Frontal cortex (tissue), 3 donors: ENCODE measurements at regions not wholly inside any gene's neighbourhood (a gene's known extent, or its start where the extent isn't known, plus 50 kb on each side); places are given as distances from the start of the nearest gene placed in this dataset.

ENCODE experiments used
- DNase-seq, 2 donors: peaks; one replicate each; pipeline ENCODE4 v3.0.0; 2012; ENCODE audit warnings: low spot score in 2 of 2
- FAIRE-seq: peaks from 2 replicates; lab custom pipeline; 2012; peaks lifted over from hg19 to GRCh38; lab: Jason Lieb, UNC
- donor health status: control.
- donor health status: control.
- donor health status: control.

GRCh38 chr6:53974941-53975340 is 136.3 kb upstream of the MLIP start:
- no peak for FAIRE-seq
- no peak for DNase-seq

- DNase-seq (no peak), FAIRE-seq (no peak)
Measured at GRCh38 chr6:53975941-53976615, 135.2 kb upstream of the MLIP start.

- FAIRE-seq: no peak
- no peak for DNase-seq
Measured at GRCh38 chr6:53977551-53977950, 133.7 kb upstream of the MLIP start.

- peak in 1 of 2 donors; percentile 24 for DNase-seq
- peak; percentile 92 for FAIRE-seq
Measured at GRCh38 chr6:53979468-53980067, 131.7 kb upstream of the MLIP start.

- FAIRE-seq (no peak), DNase-seq (no peak)
Measured at GRCh38 chr6:53982366-53983050, 128.7 kb upstream of the MLIP start.

- no peak for DNase-seq
- FAIRE-seq: no peak
Measured at GRCh38 chr6:53983301-53983700, 127.9 kb upstream of the MLIP start.

GRCh38 chr6:53984163-53984562 is 127.1 kb upstream of the MLIP start:
- DNase-seq: no peak
- FAIRE-seq: no peak

- DNase-seq (no peak), FAIRE-seq (no peak)
Measured at GRCh38 chr6:53984581-53984980, 126.7 kb upstream of the MLIP start.

- DNase-seq (no peak), FAIRE-seq (no peak)
Measured at GRCh38 chr6:53985366-53985765, 125.9 kb upstream of the MLIP start.

- DNase-seq: peak in 1 of 2 donors; percentile 14
- FAIRE-seq: no peak
Measured at GRCh38 chr6:53986165-53986720, 125.0 kb upstream of the MLIP start.

GRCh38 chr6:53986721-53987521 is 124.3 kb upstream of the MLIP start:
- DNase-seq: no peak
- no peak for FAIRE-seq

GRCh38 chr6:53987522-53987888 is 123.7 kb upstream of the MLIP start:
- DNase-seq (no peak), FAIRE-seq (no peak)

- no peak for FAIRE-seq
Measured at GRCh38 chr6:53989504-53989903, 121.7 kb upstream of the MLIP start.

GRCh38 chr6:53992522-53992921 is 118.7 kb upstream of the MLIP start:
- FAIRE-seq (no peak), DNase-seq (no peak)

More at GRCh38 chr6:53989504-53989903, 121.7 kb upstream of the MLIP start:
- DNase-seq: no peak

- FAIRE-seq (peak; percentile 13), DNase-seq (no peak)
Measured at GRCh38 chr6:53994201-53994600, 117.0 kb upstream of the MLIP start.

GRCh38 chr6:53995935-53996334 is 115.3 kb upstream of the MLIP start:
- DNase-seq (no peak), FAIRE-seq (no peak)

- DNase-seq: no peak
- no peak for FAIRE-seq
Measured at GRCh38 chr6:53998303-53998702, 112.9 kb upstream of the MLIP start.

GRCh38 chr6:53999088-53999755 is 112.0 kb upstream of the MLIP start:
- FAIRE-seq: no peak
- no peak for DNase-seq

GRCh38 chr6:54002116-54002515 is 109.1 kb upstream of the MLIP start:
- DNase-seq (no peak), FAIRE-seq (no peak)

GRCh38 chr6:54003316-54003715 is 107.9 kb upstream of the MLIP start:
- FAIRE-seq: no peak
- no peak for DNase-seq
